GM19240 (cell line): ENCODE measurements at regions not wholly inside any gene's neighbourhood (a gene's known extent, or its start where the extent isn't known, plus 50 kb on each side); places are given as distances from the start of the nearest gene placed in this dataset.
"Not testable (repeated sequence)": the region's sequence is repeated elsewhere in the genome, so short reads cannot be mapped to it uniquely, and the experiment has no call there.

ENCODE experiments used
- DNase-seq: peaks from one replicate; pipeline ENCODE4 v3.0.0; 2011; ENCODE audit warnings: low spot score; ENCODE audit not compliant: insufficient read length

DNA sequence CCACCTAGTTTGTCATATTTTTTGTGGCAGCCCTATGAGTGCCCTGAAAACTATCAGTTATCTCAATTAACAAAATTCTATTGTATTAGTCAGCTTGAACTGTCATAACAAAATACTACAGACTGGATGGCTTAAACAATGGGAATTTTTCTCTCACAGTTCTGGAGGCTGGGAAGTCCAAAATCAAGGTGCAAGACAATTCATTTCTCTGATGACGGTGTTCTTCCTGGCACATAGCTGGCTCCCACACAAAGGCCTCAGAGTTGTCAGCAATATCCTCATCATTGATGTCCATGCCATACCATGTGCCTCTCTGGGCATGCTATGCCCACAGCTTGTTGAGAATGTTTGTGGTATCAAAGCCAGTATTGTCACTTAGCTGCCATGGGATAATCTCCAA lies 691.9 kb downstream of the NR2F1-AS1 start:
- no peak for DNase-seq

DNA sequence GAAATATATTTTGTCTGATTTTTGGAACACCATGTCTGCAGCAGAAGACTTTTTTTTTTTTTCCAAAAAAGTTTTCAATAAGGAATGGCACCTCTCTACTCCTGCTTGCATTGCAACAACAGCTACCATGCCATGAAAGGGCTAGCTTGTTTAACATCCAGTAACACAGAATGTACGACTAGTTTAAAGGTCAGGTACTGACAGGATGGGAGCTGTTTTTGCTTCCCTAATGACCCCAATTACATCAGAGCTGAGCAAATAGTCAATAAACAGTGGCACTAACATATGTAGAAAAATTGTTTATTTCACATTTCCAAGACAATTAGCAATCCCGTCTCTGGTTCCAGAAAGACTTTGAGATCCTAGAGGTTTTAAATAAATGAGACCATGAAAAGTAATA lies 693.8 kb downstream of the NR2F1-AS1 start:
- DNase-seq: no peak

- no peak for DNase-seq
Measured at GRCh38 chr5:92886751-92887150, 694.3 kb downstream of the NR2F1-AS1 start.

GRCh38 chr5:92885950-92886349 lies 695.1 kb downstream of the NR2F1-AS1 start:
- no peak for DNase-seq

DNA sequence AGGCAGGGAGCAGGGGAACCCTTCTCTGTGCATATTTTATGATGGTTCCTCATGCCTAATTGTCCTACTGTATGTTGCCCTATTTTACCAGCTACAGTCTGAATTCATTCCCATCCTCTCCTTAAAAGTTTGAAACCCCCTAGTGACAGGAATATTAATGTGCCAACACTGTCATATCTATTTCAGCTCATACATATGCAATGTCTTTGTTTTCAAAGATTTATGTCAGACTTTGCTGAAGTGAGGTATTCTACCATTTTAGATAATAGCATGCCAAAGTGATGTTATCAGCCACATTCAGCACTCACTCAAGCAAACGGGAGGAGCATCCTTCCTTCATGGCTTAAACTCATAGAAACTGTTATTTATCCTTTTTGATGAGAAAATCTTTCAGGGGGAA lies 696.5 kb downstream of the NR2F1-AS1 start:
- DNase-seq: no peak

DNA sequence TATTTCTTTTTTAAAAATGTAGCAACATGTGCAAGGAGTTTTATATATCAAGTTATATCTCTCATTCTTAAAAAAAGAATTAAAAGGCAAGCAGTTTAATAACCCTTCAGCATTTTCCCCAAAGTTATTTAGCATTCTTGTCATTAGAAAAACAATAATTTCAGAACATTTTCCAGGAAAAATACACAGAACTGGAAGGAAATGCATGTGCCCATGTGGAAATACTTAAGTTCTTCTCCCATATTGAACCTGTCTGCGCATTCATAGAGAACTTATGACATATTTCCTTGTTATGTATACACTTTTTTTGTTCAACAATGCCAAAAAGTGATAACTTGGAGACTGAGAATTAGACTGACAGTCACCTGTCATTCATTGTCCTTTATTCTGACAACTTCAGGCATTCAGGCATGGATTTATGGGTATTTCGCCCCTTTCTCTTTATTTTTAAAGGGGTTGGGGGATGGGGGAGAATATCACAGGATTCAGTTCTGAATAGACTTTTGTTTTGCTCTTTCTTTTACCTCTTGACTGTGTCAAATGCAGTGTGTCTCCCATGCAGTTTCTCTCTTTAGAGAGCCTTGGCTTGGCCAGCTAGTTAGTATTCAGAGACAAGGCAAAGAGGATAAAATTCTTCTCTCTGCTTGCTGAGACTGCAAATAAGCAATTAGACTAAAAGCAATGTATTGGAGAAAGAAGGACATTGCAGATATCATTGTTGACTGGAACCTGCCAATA lies 701.0 kb downstream of the NR2F1-AS1 start:
- DNase-seq: no peak

GRCh38 chr5:92874790-92875189 lies 706.2 kb downstream of the NR2F1-AS1 start:
- no peak for DNase-seq

DNA sequence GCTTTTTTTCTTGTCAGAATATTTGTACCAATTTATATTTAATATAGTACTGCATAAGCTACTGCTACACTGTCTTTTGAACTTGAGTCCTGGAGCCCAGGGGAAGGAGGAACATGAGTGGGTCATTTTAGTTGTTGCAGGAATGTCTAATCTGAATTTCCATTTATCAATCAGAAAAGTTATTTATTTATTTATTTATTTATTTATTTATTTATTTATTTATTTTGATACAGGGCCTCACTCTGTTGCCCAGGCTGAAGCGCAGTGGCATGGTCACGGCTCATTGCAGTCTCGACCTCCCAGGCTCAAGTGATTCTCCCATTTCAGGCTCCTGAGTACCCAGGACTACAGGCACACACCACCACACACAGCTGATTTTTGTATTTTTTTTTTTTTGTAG lies 712.6 kb downstream of the NR2F1-AS1 start:
- DNase-seq: no peak

- DNase-seq: no peak
Measured at GRCh38 chr5:92864591-92864990, 716.4 kb downstream of the NR2F1-AS1 start.

- no peak for DNase-seq
Measured at GRCh38 chr5:92863666-92864065, 717.4 kb downstream of the NR2F1-AS1 start.

DNA sequence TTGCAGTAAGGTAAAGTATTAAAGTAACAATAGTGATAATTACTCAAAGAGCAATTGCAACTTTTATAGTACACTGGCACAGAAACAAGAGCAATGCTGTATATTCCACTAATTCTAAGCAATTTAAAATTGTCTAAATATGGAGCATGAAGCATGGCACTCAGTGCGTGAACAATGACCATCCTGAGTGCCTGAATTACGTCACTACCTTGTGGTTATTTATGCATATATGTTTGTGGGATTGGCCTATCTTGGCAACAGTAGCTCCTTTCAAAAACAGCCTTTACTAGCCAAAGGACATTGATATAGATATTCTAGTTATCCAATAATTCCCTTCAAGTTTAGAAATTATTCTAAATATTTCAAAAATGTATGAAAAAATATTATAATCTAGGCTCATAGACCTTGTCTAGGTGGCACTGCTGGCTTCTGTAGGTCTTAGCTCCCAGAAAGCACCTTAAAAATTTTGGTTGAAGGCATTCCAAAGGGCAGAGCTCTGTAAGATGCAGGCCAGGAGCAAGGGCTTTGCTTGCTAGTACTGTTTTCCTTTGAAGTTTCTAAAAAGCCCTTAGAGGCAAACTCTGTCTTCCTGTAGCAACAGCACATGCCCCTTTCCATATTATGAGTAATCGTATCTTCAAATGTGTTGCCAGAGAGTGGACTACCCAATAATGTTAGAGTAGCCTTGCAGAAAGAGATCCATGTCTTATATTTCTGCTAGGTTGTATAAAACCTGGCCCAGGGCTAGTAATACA lies 719.3 kb downstream of the NR2F1-AS1 start:
- no peak for DNase-seq

DNA sequence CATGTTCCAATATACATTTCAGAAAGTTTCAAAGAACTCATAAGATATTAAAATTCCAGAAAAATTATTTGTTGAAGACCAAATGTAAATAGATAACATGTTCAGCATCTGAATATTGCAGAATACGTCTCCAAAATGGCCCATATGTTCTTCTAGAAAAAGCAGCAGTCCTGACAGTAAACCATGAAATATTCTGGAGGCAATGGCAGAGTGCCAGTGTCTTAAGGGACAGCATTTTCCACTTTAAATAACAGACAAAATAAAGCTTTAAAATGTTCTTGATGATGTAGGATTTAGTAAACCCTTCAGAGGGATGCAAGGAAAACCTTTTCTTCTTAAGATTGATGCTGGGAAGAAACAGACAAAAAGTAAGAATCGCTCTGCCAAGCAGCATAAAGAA lies 721.0 kb downstream of the NR2F1-AS1 start:
- DNase-seq: no peak

DNA sequence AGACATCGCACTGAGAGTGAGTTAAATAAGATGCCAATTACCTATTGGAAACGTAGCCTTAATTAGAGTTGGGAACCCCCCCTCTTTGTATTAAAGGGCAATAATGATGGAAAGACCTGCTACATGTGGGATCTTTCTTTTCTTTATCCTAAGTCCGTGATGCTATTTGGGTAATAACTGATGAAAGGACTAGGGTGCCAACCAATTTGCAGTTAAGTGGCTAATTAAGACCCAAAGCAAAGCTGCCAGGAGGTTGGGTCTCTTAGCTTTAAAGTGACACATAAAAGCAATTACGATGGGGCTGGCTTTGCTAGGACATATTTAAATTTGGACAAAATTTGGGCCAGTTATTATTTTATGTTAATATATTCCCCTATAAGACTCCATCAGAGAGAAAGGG lies 728.8 kb downstream of the NR2F1-AS1 start:
- no peak for DNase-seq

GRCh38 chr5:92850886-92851285 lies 730.1 kb downstream of the NR2F1-AS1 start:
- DNase-seq: no peak

GRCh38 chr5:92849756-92850155 lies 731.3 kb downstream of the NR2F1-AS1 start:
- no peak for DNase-seq

GRCh38 chr5:92841604-92842155 lies 739.3 kb downstream of the NR2F1-AS1 start:
- DNase-seq: no peak

DNA sequence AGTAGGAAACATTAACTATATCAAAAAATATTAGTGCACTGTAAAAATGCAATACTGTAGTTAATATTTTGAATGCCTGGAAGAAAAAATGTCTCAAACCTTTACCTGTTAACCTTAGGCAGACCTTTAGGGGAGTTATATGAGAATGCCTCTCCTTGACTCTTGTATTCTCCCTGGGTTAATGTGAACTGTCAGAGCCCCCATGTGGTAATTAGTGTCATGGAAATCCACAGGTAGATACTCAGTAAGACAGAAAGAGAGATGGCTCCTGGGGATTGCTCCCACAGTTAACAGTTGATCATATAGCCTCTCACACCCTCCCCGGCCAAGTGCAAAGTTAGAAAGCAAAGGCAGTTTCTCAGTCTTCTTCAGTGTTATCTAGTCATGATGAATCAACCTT lies 742.8 kb downstream of the NR2F1-AS1 start:
- no peak for DNase-seq

GRCh38 chr5:92836855-92837755 lies 743.9 kb downstream of the NR2F1-AS1 start:
- no peak for DNase-seq

- no peak for DNase-seq
Measured at GRCh38 chr5:92835712-92836111, 745.3 kb downstream of the NR2F1-AS1 start.

- not testable (repeated sequence) for DNase-seq
Measured at GRCh38 chr5:92823551-92823950, 757.5 kb downstream of the NR2F1-AS1 start.

DNA sequence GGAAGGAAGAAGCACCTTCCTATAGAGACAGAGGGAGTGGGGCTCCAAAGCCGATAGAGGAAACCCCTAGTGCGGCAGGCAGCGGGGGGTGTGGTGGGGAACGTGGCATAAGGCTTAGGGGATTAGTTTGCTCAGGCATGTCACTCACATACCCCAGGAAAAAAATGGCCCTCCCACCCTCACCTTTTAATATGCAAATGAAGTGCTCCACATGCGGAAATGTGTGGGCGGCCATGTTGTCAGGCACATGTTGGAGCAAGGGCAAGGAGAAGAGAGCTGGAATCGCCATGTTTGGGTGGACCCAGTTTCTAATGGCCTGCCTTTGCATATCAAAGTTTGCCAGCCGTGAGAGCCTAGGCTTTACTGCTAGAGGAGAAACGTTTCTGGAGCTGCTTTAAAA lies 758.8 kb downstream of the NR2F1-AS1 start:
- DNase-seq: no peak
